ENCODE measurements at regions not wholly inside any gene's neighbourhood (a gene's known extent, or its start where the extent isn't known, plus 50 kb on each side); places are given as distances from the start of the nearest gene placed in this dataset.
"Not testable (repeated sequence)": the region's sequence is repeated elsewhere in the genome, so short reads cannot be mapped to it uniquely, and the experiment has no call there.

GRCh38 chr9:11158676-11159075, 545.9 kb upstream of the PTPRD start:
- DNase-seq (ENCODE audit: low spot score): no peak
- no peak overlapping the region for H3K27ac ChIP-seq
- no peak overlapping the region for H3K4me3 ChIP-seq
- no peak for TF ChIP-seq CTCF (IDR thresholded peaks at IDR 0.05)

GRCh38 chr9:11159318-11159862, 546.6 kb upstream of the PTPRD start:
- no peak for TF ChIP-seq CTCF (IDR thresholded peaks at IDR 0.05)
- H3K27ac ChIP-seq: no peak overlapping the region
- DNase-seq (ENCODE audit: low spot score): no peak
- no peak overlapping the region for H3K4me3 ChIP-seq

GRCh38 chr9:11163843-11164242, 551.0 kb upstream of the PTPRD start:
- TF ChIP-seq CTCF (IDR thresholded peaks at IDR 0.05): no peak
- Histone ChIP-seq H3K4me3 (no peak overlapping the region), H3K27ac (no peak overlapping the region)
- no peak for DNase-seq (ENCODE audit: low spot score)

GRCh38 chr9:11182001-11182400, 569.2 kb upstream of the PTPRD start:
- no peak for TF ChIP-seq CTCF (IDR thresholded peaks at IDR 0.05)
- DNase-seq (ENCODE audit: low spot score): no peak
- H3K4me3 ChIP-seq: no peak overlapping the region
- H3K27ac ChIP-seq: no peak overlapping the region

GRCh38 chr9:11190719-11191118, 577.9 kb upstream of the PTPRD start:
- no peak for TF ChIP-seq CTCF (IDR thresholded peaks at IDR 0.05)
- DNase-seq (ENCODE audit: low spot score): no peak

GRCh38 chr9:11192993-11193392, 580.2 kb upstream of the PTPRD start:
- H3K4me3 ChIP-seq: no peak overlapping the region
- TF ChIP-seq CTCF (IDR thresholded peaks at IDR 0.05): no peak
- DNase-seq (ENCODE audit: low spot score): no peak
- no peak overlapping the region for H3K27ac ChIP-seq

More at GRCh38 chr9:11190719-11191118, 577.9 kb upstream of the PTPRD start:
- no peak overlapping the region for H3K4me3 ChIP-seq
- no peak overlapping the region for H3K27ac ChIP-seq

- H3K4me3 ChIP-seq: no peak overlapping the region
- DNase-seq (ENCODE audit: low spot score): no peak
- H3K27ac ChIP-seq: no peak overlapping the region
- TF ChIP-seq CTCF (IDR thresholded peaks at IDR 0.05): no peak
These were observed 581.4 kb upstream of the PTPRD start for GRCh38 chr9:11194246-11194645.

GRCh38 chr9:11196840-11197365, 584.1 kb upstream of the PTPRD start:
- DNase-seq (ENCODE audit: low spot score); H3K4me3 ChIP-seq; H3K27ac ChIP-seq: not testable (repeated sequence)

All from coronary artery (tissue), 2 donors.